ENCODE measurements at regions not wholly inside any gene's neighbourhood (a gene's known extent, or its start where the extent isn't known, plus 50 kb on each side); places are given as distances from the start of the nearest gene placed in this dataset.

DNA sequence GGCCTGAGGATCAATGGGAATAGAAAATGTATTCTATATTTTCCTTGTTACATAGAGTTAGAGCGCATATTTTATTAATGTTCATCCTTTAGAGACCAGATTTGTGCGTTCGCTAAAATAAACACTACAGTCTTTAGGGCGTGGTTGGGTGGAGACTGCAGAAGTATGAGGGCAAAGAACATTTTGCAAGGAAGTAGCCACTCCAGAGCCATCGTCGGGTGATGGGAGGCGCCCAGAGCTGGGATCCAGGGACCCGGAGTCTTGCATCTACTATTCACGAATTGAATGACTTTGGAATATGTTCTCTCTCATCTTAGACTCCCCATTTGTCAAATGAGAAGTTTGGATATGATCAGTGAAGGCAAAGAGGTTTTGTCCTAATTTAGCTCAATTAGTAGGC is 154.2 kb upstream of the IRX6 start:
- Histone ChIP-seq H2BK5ac (ENCODE audit: low read length) (no peak overlapping the region), H3K9ac (ENCODE audit: low read depth, low read length, poor library complexity) (no peak overlapping the region), H3K4me3 (ENCODE audit: low read length in 2 of 2) (no peak overlapping the region), H2AK5ac (ENCODE audit: low read depth, low read length) (no peak overlapping the region), H4K8ac (ENCODE audit: low read depth, low read length) (no peak overlapping the region), H2AFZ (ENCODE audit: low read length) (no peak overlapping the region), H3K4me2 (ENCODE audit: insufficient read depth, low read length, poor library complexity, severe bottlenecking) (no peak overlapping the region), H3K4me1 (ENCODE audit: control insufficient read depth in 2 of 2, insufficient read depth in 1 of 2, low read depth in 1 of 2, low read length in 2 of 2) (no peaks in the 10 kb centered on the region), H3K4ac (ENCODE audit: low read length) (no peak overlapping the region), H3K14ac (ENCODE audit: low read length) (no peak overlapping the region), H3K23ac (ENCODE audit: low read depth, low read length, poor library complexity) (no peak overlapping the region), H2BK15ac (ENCODE audit: low read length) (no peak overlapping the region), H2BK12ac (ENCODE audit: low read length) (no peak overlapping the region), H3K36me3 (replicated peaks in 1 of 2; ENCODE audit: control insufficient read depth in 2 of 2, insufficient read depth in 2 of 2, low read length in 2 of 2) (no peaks in the 10 kb centered on the region), H4K91ac (ENCODE audit: low read depth, low read length, poor library complexity) (no peak overlapping the region), H3K18ac (ENCODE audit: low read length) (no peak overlapping the region), H3K9me3 (replicated peaks in 1 of 2; ENCODE audit: control insufficient read depth in 2 of 2, insufficient read depth in 1 of 2, low read depth in 1 of 2, low read length in 2 of 2) (no peaks in the 10 kb centered on the region), H3K79me1 (ENCODE audit: low read depth, low read length) (no peaks in the 10 kb centered on the region), H3K27me3 (ENCODE audit: control insufficient read depth in 3 of 3, insufficient read depth in 3 of 3, low read depth in 1 of 3, low read length in 3 of 3) (no peaks in the 10 kb centered on the region), H3K27ac (replicated peaks; ENCODE audit: low read length) (no peak overlapping the region), H2BK120ac (ENCODE audit: low read depth, low read length) (no peak overlapping the region)
- WGBS, 2 donors (ENCODE audit: extremely low coverage in 2 of 2, insufficient read length in 2 of 2, insufficient replicate concordance in 1 of 2) = no CpG with 5 or more reads among the region's 9 CpGs
- no peak for DNase-seq (ENCODE audit: low spot score)

DNA sequence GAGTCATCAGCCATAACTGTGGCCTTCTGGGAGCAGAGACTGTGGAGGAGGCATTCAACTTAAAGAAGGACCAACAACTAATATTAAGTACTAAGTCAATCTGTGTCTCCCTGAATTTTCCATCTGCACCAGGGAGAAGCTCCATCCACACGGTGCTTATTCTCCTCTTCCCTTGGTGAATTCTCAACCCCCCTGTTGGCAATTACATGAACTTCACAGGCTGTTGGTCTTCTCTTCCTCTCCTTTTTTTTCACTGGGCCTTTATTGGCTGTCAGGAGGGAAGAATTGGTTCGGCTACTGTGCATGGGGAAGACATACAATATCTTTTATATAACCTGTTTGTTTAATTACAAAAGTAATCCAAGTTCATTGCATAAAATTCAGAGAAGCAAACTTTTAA is 152.8 kb upstream of the IRX6 start:
- Histone ChIP-seq H3K4me3 (ENCODE audit: low read length in 2 of 2) (no peak overlapping the region), H2BK120ac (ENCODE audit: low read depth, low read length) (no peak overlapping the region), H2BK15ac (ENCODE audit: low read length) (no peak overlapping the region), H2AK5ac (ENCODE audit: low read depth, low read length) (no peak overlapping the region), H3K14ac (ENCODE audit: low read length) (no peak overlapping the region), H3K18ac (ENCODE audit: low read length) (no peak overlapping the region), H3K36me3 (replicated peaks in 1 of 2; ENCODE audit: control insufficient read depth in 2 of 2, insufficient read depth in 2 of 2, low read length in 2 of 2) (no peaks in the 10 kb centered on the region), H2BK5ac (ENCODE audit: low read length) (no peak overlapping the region), H2BK12ac (ENCODE audit: low read length) (no peak overlapping the region), H3K4me1 (ENCODE audit: control insufficient read depth in 2 of 2, insufficient read depth in 1 of 2, low read depth in 1 of 2, low read length in 2 of 2) (no peaks in the 10 kb centered on the region), H2AFZ (ENCODE audit: low read length) (no peak overlapping the region), H3K27me3 (ENCODE audit: control insufficient read depth in 3 of 3, insufficient read depth in 3 of 3, low read depth in 1 of 3, low read length in 3 of 3) (no peaks in the 10 kb centered on the region), H3K9me3 (replicated peaks in 1 of 2; ENCODE audit: control insufficient read depth in 2 of 2, insufficient read depth in 1 of 2, low read depth in 1 of 2, low read length in 2 of 2) (no peaks in the 10 kb centered on the region), H4K91ac (ENCODE audit: low read depth, low read length, poor library complexity) (no peak overlapping the region), H3K27ac (replicated peaks; ENCODE audit: low read length) (no peak overlapping the region), H3K79me1 (ENCODE audit: low read depth, low read length) (no peaks in the 10 kb centered on the region), H4K8ac (ENCODE audit: low read depth, low read length) (no peak overlapping the region), H3K4ac (ENCODE audit: low read length) (no peak overlapping the region), H3K9ac (ENCODE audit: low read depth, low read length, poor library complexity) (no peak overlapping the region), H3K23ac (ENCODE audit: low read depth, low read length, poor library complexity) (no peak overlapping the region), H3K4me2 (ENCODE audit: insufficient read depth, low read length, poor library complexity, severe bottlenecking) (no peak overlapping the region)
- DNase-seq (ENCODE audit: low spot score) = no peak
- no CpG with 5 or more reads among the region's 2 CpGs for WGBS, 2 donors (ENCODE audit: extremely low coverage in 2 of 2, insufficient read length in 2 of 2, insufficient replicate concordance in 1 of 2)

DNA sequence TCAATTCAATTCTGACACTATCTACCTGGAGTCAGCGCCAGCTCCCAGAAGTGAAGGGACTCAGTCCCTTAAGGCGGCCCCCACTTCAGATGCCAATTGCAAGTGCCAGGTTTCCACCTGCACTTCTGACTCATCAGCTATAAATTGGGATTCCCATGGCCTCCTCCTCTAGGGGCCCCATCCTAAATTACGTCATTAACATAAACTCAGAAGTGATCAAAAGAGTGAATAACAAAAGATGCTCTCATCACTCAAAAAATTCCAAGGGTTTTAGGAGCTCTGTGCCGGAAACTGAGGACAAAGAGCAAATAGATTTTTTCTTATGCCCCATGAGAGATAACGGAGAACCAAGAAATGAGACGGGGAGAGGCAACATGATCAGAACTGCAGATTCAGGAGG is 148.6 kb upstream of the IRX6 start:
- no peak overlapping the region for H3K9ac ChIP-seq (ENCODE audit: low read depth, low read length, poor library complexity)
- H4K91ac ChIP-seq (ENCODE audit: low read depth, low read length, poor library complexity) = no peak overlapping the region
- no peak overlapping the region for H2BK12ac ChIP-seq (ENCODE audit: low read length)
- no peak overlapping the region for H3K18ac ChIP-seq (ENCODE audit: low read length)
- H3K27me3 ChIP-seq (ENCODE audit: control insufficient read depth in 3 of 3, insufficient read depth in 3 of 3, low read depth in 1 of 3, low read length in 3 of 3) = no peaks in the 10 kb centered on the region
- H2BK15ac ChIP-seq (ENCODE audit: low read length) = no peak overlapping the region
- WGBS, 2 donors (ENCODE audit: extremely low coverage in 2 of 2, insufficient read length in 2 of 2, insufficient replicate concordance in 1 of 2) = no CpG with 5 or more reads among the region's 6 CpGs
- peaks cover 0 to 8% of the 10 kb centered on the region in 2 donors for H3K4me1 ChIP-seq (ENCODE audit: control insufficient read depth in 2 of 2, insufficient read depth in 1 of 2, low read depth in 1 of 2, low read length in 2 of 2)
- no peaks in the 10 kb centered on the region for H3K79me1 ChIP-seq (ENCODE audit: low read depth, low read length)
- H3K4ac ChIP-seq (ENCODE audit: low read length) = no peak overlapping the region
- H4K8ac ChIP-seq (ENCODE audit: low read depth, low read length) = no peak overlapping the region
- H3K36me3 ChIP-seq (replicated peaks in 1 of 2; ENCODE audit: control insufficient read depth in 2 of 2, insufficient read depth in 2 of 2, low read length in 2 of 2) = no peaks in the 10 kb centered on the region
- H3K4me3 ChIP-seq (ENCODE audit: low read length in 2 of 2) = no peak overlapping the region
- H3K27ac ChIP-seq (replicated peaks; ENCODE audit: low read length) = no peak overlapping the region
- H2BK120ac ChIP-seq (ENCODE audit: low read depth, low read length) = no peak overlapping the region
- DNase-seq (ENCODE audit: low spot score) = no peak
- no peak overlapping the region for H2AFZ ChIP-seq (ENCODE audit: low read length)
- no peak overlapping the region for H2BK5ac ChIP-seq (ENCODE audit: low read length)
- no peak overlapping the region for H3K23ac ChIP-seq (ENCODE audit: low read depth, low read length, poor library complexity)
- peaks cover 0 to 1% of the 10 kb centered on the region in 2 donors for H3K9me3 ChIP-seq (replicated peaks in 1 of 2; ENCODE audit: control insufficient read depth in 2 of 2, insufficient read depth in 1 of 2, low read depth in 1 of 2, low read length in 2 of 2)
- no peak overlapping the region for H2AK5ac ChIP-seq (ENCODE audit: low read depth, low read length)
- H3K4me2 ChIP-seq (ENCODE audit: insufficient read depth, low read length, poor library complexity, severe bottlenecking) = no peak overlapping the region
- no peak overlapping the region for H3K14ac ChIP-seq (ENCODE audit: low read length)

DNA sequence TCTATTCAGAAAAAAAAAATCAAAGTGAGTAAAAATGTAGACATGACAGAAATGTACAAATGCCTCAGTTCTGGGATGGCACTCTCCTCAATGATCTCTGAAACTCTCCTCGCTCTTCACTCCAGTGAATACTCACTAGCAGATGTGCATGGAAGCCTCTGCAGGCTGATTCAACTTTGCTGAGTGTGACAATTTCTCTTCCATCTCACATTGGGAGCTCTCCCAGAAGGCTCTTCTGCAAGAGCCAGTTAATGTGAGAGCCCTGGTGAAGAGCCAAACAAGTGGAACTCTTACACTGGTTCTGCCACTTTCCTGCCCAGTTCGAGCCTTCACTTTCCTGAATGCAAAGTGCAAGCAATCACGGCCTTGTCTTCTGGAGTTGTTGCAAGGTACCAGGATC is 147.1 kb upstream of the IRX6 start:
- H3K14ac ChIP-seq (ENCODE audit: low read length) = no peak overlapping the region
- DNase-seq (ENCODE audit: low spot score) = no peak
- H3K9me3 ChIP-seq (replicated peaks in 1 of 2; ENCODE audit: control insufficient read depth in 2 of 2, insufficient read depth in 1 of 2, low read depth in 1 of 2, low read length in 2 of 2) = peaks cover 0 to 1% of the 10 kb centered on the region in 2 donors
- no peak overlapping the region for H3K4me2 ChIP-seq (ENCODE audit: insufficient read depth, low read length, poor library complexity, severe bottlenecking)
- H3K36me3 ChIP-seq (replicated peaks in 1 of 2; ENCODE audit: control insufficient read depth in 2 of 2, insufficient read depth in 2 of 2, low read length in 2 of 2) = no peaks in the 10 kb centered on the region
- no peak overlapping the region for H2BK120ac ChIP-seq (ENCODE audit: low read depth, low read length)
- no peak overlapping the region for H2AK5ac ChIP-seq (ENCODE audit: low read depth, low read length)
- no peaks in the 10 kb centered on the region for H3K79me1 ChIP-seq (ENCODE audit: low read depth, low read length)
- no peaks in the 10 kb centered on the region for H3K27me3 ChIP-seq (ENCODE audit: control insufficient read depth in 3 of 3, insufficient read depth in 3 of 3, low read depth in 1 of 3, low read length in 3 of 3)
- H2AFZ ChIP-seq (ENCODE audit: low read length) = no peak overlapping the region
- H2BK15ac ChIP-seq (ENCODE audit: low read length) = no peak overlapping the region
- H3K27ac ChIP-seq (replicated peaks; ENCODE audit: low read length) = no peak overlapping the region
- H3K23ac ChIP-seq (ENCODE audit: low read depth, low read length, poor library complexity) = no peak overlapping the region
- no CpG with 5 or more reads among the region's 3 CpGs for WGBS, 2 donors (ENCODE audit: extremely low coverage in 2 of 2, insufficient read length in 2 of 2, insufficient replicate concordance in 1 of 2)
- H3K18ac ChIP-seq (ENCODE audit: low read length) = no peak overlapping the region
- no peak overlapping the region for H3K9ac ChIP-seq (ENCODE audit: low read depth, low read length, poor library complexity)
- H2BK5ac ChIP-seq (ENCODE audit: low read length) = no peak overlapping the region
- H3K4ac ChIP-seq (ENCODE audit: low read length) = no peak overlapping the region
- H4K8ac ChIP-seq (ENCODE audit: low read depth, low read length) = no peak overlapping the region
- H3K4me3 ChIP-seq (ENCODE audit: low read length in 2 of 2) = no peak overlapping the region
- peaks cover 0 to 8% of the 10 kb centered on the region in 2 donors for H3K4me1 ChIP-seq (ENCODE audit: control insufficient read depth in 2 of 2, insufficient read depth in 1 of 2, low read depth in 1 of 2, low read length in 2 of 2)
- no peak overlapping the region for H2BK12ac ChIP-seq (ENCODE audit: low read length)
- no peak overlapping the region for H4K91ac ChIP-seq (ENCODE audit: low read depth, low read length, poor library complexity)
